ENCODE measurements at regions not wholly inside any gene's neighbourhood (a gene's known extent, or its start where the extent isn't known, plus 50 kb on each side); places are given as distances from the start of the nearest gene placed in this dataset.

GRCh38 chr5:61263561-61264272 lies 68.3 kb upstream of the ZSWIM6 start:
- DNase-seq: no peak

- no peak for DNase-seq
Observed at GRCh38 chr5:61264273-61264661, 67.8 kb upstream of the ZSWIM6 start.

DNA sequence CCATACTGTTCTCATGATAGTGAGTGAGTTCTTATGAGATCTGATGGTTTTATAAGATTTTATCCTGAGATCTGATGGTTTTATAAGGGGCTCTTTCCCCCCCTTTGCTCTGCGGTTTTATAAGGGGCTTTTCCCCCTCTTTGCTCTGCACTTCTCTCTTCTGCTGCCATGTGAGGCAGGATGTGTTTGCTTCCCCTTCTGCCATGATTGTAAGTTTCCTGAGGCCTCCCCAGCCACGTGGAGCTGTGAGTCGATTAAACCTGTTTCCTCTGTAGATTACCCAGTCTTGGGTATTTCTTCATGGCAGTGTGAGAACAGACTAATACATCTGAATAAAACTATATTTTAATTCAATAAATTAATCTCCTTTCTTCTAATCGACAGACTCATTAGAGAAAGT lies 64.9 kb upstream of the ZSWIM6 start:
- no peak for DNase-seq

GRCh38 chr5:61268871-61269270 lies 63.2 kb upstream of the ZSWIM6 start:
- DNase-seq: no peak

- no peak for DNase-seq
Observed at GRCh38 chr5:61270510-61271165, 61.4 kb upstream of the ZSWIM6 start.

GRCh38 chr5:61272688-61273087 lies 59.4 kb upstream of the ZSWIM6 start:
- DNase-seq: no peak

GRCh38 chr5:61273279-61273975 lies 58.6 kb upstream of the ZSWIM6 start:
- no peak for DNase-seq

DNA sequence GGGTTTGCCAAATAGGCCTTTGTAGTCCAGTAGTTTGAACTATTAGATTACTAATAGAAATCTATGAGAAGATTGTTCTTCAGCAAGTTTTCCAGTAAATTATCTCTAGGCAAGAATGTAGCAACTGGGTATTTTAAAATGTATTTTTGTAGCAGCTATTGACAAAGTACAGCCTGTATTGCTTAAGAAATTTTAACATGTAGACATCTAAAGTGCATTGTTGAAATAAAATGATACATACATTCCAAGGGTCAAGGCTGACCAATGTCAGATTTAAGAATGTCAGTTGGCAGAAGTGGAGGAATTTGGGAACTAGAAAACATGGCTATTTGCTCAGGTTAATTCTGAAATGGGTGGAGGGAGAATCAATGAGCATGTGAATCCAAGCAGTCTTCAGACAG lies 57.5 kb upstream of the ZSWIM6 start:
- DNase-seq: no peak

GRCh38 chr5:61275841-61276240 lies 56.2 kb upstream of the ZSWIM6 start:
- DNase-seq: no peak

DNA sequence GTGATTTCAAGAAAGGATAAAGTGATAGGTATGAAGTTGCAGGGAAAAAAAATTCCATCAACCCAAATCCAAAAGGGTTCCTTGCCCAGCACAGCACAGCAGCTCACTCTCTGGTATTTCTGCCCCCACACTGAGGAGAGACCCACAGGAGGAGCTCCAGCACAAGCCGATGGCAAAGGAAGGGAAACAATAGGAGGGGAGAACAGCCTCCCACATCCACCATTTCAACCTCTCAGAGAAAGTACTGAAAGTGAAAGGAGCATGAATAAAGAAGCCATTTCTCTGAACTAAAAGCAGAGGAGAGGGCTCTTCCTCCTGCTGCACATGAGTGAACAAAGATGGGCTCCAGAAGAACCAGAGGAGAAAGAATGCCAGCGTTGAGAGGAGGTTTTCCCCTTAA lies 54.9 kb upstream of the ZSWIM6 start:
- DNase-seq: peak in 1 of 5 experiments; percentile 47

DNA sequence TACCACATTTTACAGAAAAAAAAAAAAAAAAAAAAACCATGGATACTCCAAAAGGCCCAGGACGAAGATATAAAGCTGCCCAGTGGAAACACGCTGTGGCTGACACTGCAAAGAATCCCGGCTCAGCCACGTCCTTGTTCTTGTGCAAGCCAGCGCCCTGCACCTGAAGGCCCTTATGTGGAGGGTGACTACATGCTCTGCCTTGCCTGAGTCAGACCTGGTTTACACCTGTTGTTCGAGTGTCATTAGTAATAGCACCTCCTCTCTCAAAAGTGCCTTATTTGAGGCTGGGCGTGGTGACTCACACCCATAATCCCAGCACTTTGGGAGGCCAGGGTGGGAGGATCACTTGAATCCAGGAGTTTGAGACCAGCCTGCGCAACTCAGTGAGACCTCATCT lies 54.3 kb upstream of the ZSWIM6 start:
- no peak for DNase-seq

- DNase-seq: no peak
Observed at GRCh38 chr5:61279725-61280124, 52.3 kb upstream of the ZSWIM6 start.

- no peak for DNase-seq
Observed at GRCh38 chr5:61280205-61280604, 51.9 kb upstream of the ZSWIM6 start.

DNA sequence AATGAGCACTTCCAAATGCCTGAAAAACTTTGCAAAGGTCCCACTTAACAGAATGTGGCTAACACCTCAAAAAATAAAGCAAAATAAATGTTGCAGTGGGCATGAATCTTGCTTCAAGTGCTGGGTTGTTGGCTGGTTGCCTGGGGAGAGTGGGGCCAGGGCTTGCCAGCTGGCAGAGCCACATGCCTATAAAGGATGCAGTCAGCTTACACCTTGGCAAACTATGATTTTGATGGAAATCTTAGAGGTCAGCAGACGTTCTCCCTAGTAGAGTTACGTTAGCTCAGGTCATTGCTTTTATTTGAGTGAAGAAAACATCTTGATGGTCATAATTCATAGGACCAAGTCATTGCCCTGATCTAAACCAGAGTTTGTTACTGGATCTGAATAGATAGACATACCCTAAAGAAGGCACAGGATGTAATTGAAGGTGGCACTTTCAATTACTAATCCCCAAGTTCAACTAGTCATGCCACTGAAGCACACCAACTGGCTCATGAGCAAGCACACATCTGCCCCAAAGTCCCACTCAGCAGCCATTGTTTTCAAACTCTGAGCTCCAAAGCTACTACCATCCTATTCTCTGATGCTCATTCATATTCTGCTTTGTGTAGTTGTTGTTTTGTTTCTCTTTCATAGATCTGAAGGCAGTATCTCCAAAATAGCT lies 51.2 kb upstream of the ZSWIM6 start:
- peak in 1 of 5 experiments; percentile 67 for DNase-seq

DNA sequence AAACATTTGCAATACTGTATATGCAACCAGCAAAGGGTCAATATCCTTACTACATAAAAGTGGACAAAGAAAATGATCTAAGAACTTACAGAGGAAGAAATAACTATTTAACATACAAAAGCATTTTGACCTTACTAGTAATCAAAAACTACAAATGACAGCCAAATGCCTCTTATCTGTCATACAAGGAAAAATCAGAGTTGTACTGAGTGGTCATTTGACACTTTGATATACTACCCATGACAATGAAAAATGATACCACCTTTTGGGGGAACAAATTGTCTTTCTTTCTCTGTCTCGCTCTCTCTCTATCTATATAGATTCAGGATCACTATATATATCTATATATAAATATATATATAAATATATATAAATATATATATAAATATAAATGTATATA lies 50.4 kb upstream of the ZSWIM6 start:
- no peak for DNase-seq
